Kidney epithelial cell (primary cell): ENCODE measurements at regions not wholly inside any gene's neighbourhood (a gene's known extent, or its start where the extent isn't known, plus 50 kb on each side); places are given as distances from the start of the nearest gene placed in this dataset.

Experiments used
- DNase-seq: peaks from one replicate; pipeline ENCODE4 v3.0.0-alpha.2; 2010; ENCODE audit warnings: low read depth
- H3K27me3 ChIP-seq: 2 replicates; pipeline ENCODE4 v1.6.0; 2011; ENCODE audit warnings: low read length; ENCODE audit not compliant: control insufficient read depth, insufficient read depth
- H3K36me3 ChIP-seq: 2 replicates; pipeline ENCODE4 v1.5.1; 2011; ENCODE audit warnings: low read length; ENCODE audit not compliant: control insufficient read depth, insufficient read depth
- H3K4me3 ChIP-seq: 2 replicates; pipeline ENCODE4 v1.5.1; 2011; ENCODE audit warnings: low read depth, mild to moderate bottlenecking, control low read depth, low read length
- CTCF ChIP-seq: IDR thresholded peaks from 2 replicates; pipeline ENCODE4 v1.5.1; 2011; ENCODE audit warnings: mild to moderate bottlenecking, moderate library complexity, low read length, control low read depth, inconsistent platforms; ENCODE audit not compliant: insufficient read depth, poor library complexity, severe bottlenecking

GRCh38 chr7:4612939-4613841, 68.9 kb upstream of the FOXK1 start:
- no peak overlapping the region for H3K4me3 ChIP-seq
- H3K27me3 ChIP-seq, result no peaks in the 10 kb centered on the region
- no peaks in the 10 kb centered on the region for H3K36me3 ChIP-seq
- TF ChIP-seq CTCF, result no peak
- DNase-seq, result no peak

GRCh38 chr7:4613846-4614548, 68.1 kb upstream of the FOXK1 start:
- DNase-seq, result no peak
- TF ChIP-seq CTCF, result no peak
- H3K36me3 ChIP-seq, result no peaks in the 10 kb centered on the region
- no peak overlapping the region for H3K4me3 ChIP-seq
- H3K27me3 ChIP-seq, result no peaks in the 10 kb centered on the region

GRCh38 chr7:4616116-4616515, 66.0 kb upstream of the FOXK1 start:
- no peak for TF ChIP-seq CTCF
- H3K4me3 ChIP-seq, result no peak overlapping the region
- no peaks in the 10 kb centered on the region for H3K27me3 ChIP-seq
- no peak for DNase-seq
- H3K36me3 ChIP-seq, result no peaks in the 10 kb centered on the region

- no peaks in the 10 kb centered on the region for H3K27me3 ChIP-seq
- no peaks in the 10 kb centered on the region for H3K36me3 ChIP-seq
- no peak overlapping the region for H3K4me3 ChIP-seq
- TF ChIP-seq CTCF, result no peak
- DNase-seq, result no peak
These were observed 60.7 kb upstream of the FOXK1 start for GRCh38 chr7:4621396-4621795.

- H3K36me3 ChIP-seq, result no peaks in the 10 kb centered on the region
- H3K4me3 ChIP-seq, result no peak overlapping the region
- H3K27me3 ChIP-seq, result no peaks in the 10 kb centered on the region
- TF ChIP-seq CTCF, result no peak
- DNase-seq, result no peak
These were observed 55.7 kb upstream of the FOXK1 start for GRCh38 chr7:4626318-4626845.
